ENCODE measurements at regions not wholly inside any gene's neighbourhood (a gene's known extent, or its start where the extent isn't known, plus 50 kb on each side); places are given as distances from the start of the nearest gene placed in this dataset.

DNA sequence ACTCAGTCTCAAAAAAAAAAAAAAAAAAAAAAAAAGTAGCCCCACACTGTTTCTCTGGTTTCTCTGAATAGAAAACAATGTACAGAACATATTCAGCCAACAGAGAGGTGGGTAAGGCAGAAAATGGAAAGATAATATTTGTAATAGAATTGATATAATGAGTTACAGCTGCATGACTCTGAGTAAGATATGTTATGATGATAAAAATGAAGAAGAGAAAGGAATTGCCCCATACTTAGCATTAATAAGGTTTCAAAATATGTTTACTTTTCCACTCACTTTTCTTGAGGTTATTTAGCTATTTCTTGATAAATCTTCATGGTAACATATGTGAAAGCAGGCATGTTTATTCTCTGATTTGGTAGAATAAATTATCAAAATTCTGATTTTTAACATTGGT is 100.9 kb upstream of the ROBO2 start:
- DNase-seq (ENCODE audit: low read depth in 1 of 2, low spot score in 1 of 2), result no peak
- TF ChIP-seq, protein P1, sequence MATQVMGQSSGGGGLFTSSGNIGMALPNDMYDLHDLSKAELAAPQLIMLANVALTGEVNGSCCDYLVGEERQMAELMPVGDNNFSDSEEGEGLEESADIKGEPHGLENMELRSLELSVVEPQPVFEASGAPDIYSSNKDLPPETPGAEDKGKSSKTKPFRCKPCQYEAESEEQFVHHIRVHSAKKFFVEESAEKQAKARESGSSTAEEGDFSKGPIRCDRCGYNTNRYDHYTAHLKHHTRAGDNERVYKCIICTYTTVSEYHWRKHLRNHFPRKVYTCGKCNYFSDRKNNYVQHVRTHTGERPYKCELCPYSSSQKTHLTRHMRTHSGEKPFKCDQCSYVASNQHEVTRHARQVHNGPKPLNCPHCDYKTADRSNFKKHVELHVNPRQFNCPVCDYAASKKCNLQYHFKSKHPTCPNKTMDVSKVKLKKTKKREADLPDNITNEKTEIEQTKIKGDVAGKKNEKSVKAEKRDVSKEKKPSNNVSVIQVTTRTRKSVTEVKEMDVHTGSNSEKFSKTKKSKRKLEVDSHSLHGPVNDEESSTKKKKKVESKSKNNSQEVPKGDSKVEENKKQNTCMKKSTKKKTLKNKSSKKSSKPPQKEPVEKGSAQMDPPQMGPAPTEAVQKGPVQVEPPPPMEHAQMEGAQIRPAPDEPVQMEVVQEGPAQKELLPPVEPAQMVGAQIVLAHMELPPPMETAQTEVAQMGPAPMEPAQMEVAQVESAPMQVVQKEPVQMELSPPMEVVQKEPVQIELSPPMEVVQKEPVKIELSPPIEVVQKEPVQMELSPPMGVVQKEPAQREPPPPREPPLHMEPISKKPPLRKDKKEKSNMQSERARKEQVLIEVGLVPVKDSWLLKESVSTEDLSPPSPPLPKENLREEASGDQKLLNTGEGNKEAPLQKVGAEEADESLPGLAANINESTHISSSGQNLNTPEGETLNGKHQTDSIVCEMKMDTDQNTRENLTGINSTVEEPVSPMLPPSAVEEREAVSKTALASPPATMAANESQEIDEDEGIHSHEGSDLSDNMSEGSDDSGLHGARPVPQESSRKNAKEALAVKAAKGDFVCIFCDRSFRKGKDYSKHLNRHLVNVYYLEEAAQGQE (IDR thresholded peaks at IDR 0.05; ENCODE audit: insufficient replicate concordance, low read depth), result no peak
- TF ChIP-seq SPI1 (IDR thresholded peaks at IDR 0.05; ENCODE audit: borderline replicate concordance, low read depth), result no peak
- TF ChIP-seq POLR2AphosphoS5 (IDR thresholded peaks at IDR 0.05; ENCODE audit: low read depth), result no peak
- TF ChIP-seq, protein P2, sequence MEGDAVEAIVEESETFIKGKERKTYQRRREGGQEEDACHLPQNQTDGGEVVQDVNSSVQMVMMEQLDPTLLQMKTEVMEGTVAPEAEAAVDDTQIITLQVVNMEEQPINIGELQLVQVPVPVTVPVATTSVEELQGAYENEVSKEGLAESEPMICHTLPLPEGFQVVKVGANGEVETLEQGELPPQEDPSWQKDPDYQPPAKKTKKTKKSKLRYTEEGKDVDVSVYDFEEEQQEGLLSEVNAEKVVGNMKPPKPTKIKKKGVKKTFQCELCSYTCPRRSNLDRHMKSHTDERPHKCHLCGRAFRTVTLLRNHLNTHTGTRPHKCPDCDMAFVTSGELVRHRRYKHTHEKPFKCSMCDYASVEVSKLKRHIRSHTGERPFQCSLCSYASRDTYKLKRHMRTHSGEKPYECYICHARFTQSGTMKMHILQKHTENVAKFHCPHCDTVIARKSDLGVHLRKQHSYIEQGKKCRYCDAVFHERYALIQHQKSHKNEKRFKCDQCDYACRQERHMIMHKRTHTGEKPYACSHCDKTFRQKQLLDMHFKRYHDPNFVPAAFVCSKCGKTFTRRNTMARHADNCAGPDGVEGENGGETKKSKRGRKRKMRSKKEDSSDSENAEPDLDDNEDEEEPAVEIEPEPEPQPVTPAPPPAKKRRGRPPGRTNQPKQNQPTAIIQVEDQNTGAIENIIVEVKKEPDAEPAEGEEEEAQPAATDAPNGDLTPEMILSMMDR (IDR thresholded peaks at IDR 0.05; ENCODE audit: insufficient read depth, low read length), result no peak
- TF ChIP-seq GABPA (IDR thresholded peaks at IDR 0.05; ENCODE audit: low read depth), result no peak
- H3K27ac ChIP-seq (replicated peaks), result no peak overlapping the region
- no peak overlapping the region for H3K4me3 ChIP-seq (replicated peaks; ENCODE audit: insufficient read depth, low read length)
- no peaks in the 10 kb centered on the region for H3K27me3 ChIP-seq (ENCODE audit: insufficient read depth, poor library complexity, severe bottlenecking)

DNA sequence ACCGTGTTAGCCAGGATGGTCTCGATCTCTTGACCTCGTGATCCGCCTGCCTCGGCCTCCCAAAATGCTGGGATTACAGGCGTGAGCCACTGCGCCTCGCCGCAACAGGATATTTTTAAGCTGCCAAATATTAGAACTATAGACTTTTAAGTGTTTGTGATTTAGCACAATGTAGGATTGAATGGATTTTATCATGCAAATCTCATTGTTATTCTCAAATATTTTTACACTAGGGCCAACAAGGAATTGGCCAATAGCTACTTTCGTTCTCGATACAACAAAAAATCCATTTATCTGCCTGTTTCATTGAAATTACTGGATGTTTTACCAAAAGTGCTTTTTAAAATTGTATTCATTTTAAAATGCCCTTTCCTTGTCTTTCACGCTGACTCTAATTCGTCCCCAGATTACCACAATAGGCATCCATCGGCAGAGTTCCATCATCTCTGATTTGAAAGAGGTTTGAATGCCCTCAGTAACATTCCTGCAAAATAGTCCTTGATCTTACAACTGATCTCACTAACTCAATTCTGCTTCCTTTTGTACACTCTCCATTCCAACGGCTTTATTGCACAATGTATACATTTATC is 99.6 kb upstream of the ROBO2 start:
- DNase-seq (ENCODE audit: low read depth in 1 of 2, low spot score in 1 of 2), result no peak
- Histone ChIP-seq H3K27me3 (ENCODE audit: insufficient read depth, poor library complexity, severe bottlenecking) (no peaks in the 10 kb centered on the region), H3K4me3 (replicated peaks; ENCODE audit: insufficient read depth, low read length) (no peak overlapping the region), H3K27ac (replicated peaks) (no peak overlapping the region)
- TF ChIP-seq, protein P1 (IDR thresholded peaks at IDR 0.05; ENCODE audit: insufficient replicate concordance, low read depth), result no peak
- TF ChIP-seq, protein P2 (IDR thresholded peaks at IDR 0.05; ENCODE audit: insufficient read depth, low read length), result no peak
- no peak for TF ChIP-seq SPI1 (IDR thresholded peaks at IDR 0.05; ENCODE audit: borderline replicate concordance, low read depth)

DNA sequence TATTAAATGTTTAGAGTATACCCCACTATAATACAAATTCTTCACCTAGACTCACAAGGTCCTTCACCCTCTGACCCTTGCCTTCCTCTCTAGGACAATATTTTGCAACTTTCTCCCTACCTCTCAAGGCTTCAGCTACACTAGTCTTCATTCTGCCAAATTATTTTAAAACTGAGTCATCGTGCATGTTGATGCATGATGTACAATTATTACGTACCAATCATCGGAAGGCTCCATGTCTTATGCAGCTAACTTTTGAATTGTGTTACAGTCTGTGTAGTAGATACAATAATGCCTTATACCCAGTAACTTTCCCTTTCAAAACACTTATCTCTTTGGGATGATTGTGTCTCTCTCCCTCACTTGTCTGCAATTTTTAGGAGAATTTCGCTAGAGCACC is 98.5 kb upstream of the ROBO2 start:
- Histone ChIP-seq H3K27ac (replicated peaks) (no peak overlapping the region), H3K27me3 (ENCODE audit: insufficient read depth, poor library complexity, severe bottlenecking) (no peaks in the 10 kb centered on the region), H3K4me3 (replicated peaks; ENCODE audit: insufficient read depth, low read length) (no peak overlapping the region)
- no peak for DNase-seq (ENCODE audit: low read depth in 1 of 2, low spot score in 1 of 2)
- TF ChIP-seq POLR2AphosphoS5 (IDR thresholded peaks at IDR 0.05; ENCODE audit: low read depth) (no peak), GABPA (IDR thresholded peaks at IDR 0.05; ENCODE audit: low read depth) (no peak), SPI1 (IDR thresholded peaks at IDR 0.05; ENCODE audit: borderline replicate concordance, low read depth) (no peak)

DNA sequence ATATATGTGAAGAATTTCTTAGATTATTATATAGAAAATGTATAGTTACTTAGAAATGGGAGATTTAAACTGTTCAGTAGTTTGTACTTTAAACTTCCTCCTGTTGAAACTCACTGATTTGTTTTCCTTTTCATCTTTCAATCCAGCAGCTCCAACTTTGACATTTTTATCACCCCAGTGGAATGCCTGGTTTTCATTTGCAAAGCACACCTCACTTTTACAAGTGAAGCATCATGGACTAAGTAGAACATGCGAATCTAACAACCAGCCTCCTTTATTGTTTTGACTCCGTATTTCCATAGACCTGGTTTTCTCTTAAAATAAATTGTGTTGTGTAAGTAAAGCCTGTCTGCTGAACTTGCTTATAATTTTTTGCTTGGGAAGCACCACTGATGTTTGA is 97.8 kb upstream of the ROBO2 start:
- no peak overlapping the region for H3K27ac ChIP-seq (replicated peaks)
- no peak overlapping the region for H3K4me3 ChIP-seq (replicated peaks; ENCODE audit: insufficient read depth, low read length)
- H3K27me3 ChIP-seq (ENCODE audit: insufficient read depth, poor library complexity, severe bottlenecking), result no peaks in the 10 kb centered on the region
- TF ChIP-seq GABPA (IDR thresholded peaks at IDR 0.05; ENCODE audit: low read depth) (no peak), POLR2AphosphoS5 (IDR thresholded peaks at IDR 0.05; ENCODE audit: low read depth) (no peak)
- no peak for DNase-seq (ENCODE audit: low read depth in 1 of 2, low spot score in 1 of 2)

DNA sequence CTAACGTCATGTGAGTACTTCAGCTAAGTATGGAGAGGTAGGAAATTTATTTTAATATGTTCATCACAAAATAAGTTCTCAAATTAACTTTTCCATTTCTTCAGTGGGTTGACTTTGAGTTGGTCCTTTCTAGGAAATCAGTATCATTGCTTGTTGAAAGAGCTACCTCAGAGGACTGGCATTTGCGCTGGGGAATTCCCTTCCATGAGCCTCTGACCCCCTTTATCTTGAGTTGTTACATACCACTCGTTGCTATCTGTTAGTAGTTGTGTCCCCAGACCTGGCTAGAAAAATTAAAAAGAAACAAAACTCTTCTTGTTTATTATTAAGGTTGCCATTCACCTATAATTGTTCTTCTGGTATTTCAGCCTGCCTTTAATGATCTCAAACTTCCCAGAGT is 96.8 kb upstream of the ROBO2 start:
- no peak for DNase-seq (ENCODE audit: low read depth in 1 of 2, low spot score in 1 of 2)
- no peaks in the 10 kb centered on the region for H3K27me3 ChIP-seq (ENCODE audit: insufficient read depth, poor library complexity, severe bottlenecking)
- H3K4me3 ChIP-seq (replicated peaks; ENCODE audit: insufficient read depth, low read length), result no peak overlapping the region
- H3K27ac ChIP-seq (replicated peaks), result no peak overlapping the region
- TF ChIP-seq POLR2AphosphoS5 (IDR thresholded peaks at IDR 0.05; ENCODE audit: low read depth), result no peak
- no peak for TF ChIP-seq SPI1 (IDR thresholded peaks at IDR 0.05; ENCODE audit: borderline replicate concordance, low read depth)
- no peak for TF ChIP-seq GABPA (IDR thresholded peaks at IDR 0.05; ENCODE audit: low read depth)
- TF ChIP-seq, protein P2 (IDR thresholded peaks at IDR 0.05; ENCODE audit: insufficient read depth, low read length), result no peak
- TF ChIP-seq, protein P1 (IDR thresholded peaks at IDR 0.05; ENCODE audit: insufficient replicate concordance, low read depth), result no peak

Measured in HL-60 (cell line).